ENCODE measurements at regions not wholly inside any gene's neighbourhood (a gene's known extent, or its start where the extent isn't known, plus 50 kb on each side); places are given as distances from the start of the nearest gene placed in this dataset.

DNA sequence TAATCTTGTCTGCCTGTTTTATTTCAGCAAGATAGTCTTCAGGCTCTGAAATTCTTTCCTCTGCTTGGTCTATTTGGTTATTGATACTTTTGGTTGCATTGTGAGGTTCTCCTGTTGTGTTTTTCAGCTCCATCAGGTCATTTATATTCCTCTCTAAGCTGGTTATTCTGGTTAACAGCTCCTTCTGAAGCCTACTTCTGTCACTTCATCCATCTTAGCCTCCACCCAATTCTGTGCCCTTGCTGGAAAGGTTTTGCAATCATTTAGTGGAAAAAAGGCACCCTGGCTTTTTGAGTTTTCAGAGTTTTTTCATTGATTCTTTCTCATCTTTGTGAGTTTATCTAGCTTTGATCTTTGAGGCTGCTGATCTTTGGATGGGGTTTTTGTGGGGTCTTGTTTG is 647.7 kb downstream of the SPRY1 start:
- DNase-seq, result no peak
- H3K27me3 Mint-ChIP-seq (ENCODE audit: insufficient read depth), result 0 out of 2 replicates have a peak, but pooled peaks cover 1% of the 10 kb centered on the region
- no peak overlapping the region for H3K27ac Mint-ChIP-seq
- no peak overlapping the region for H3K4me3 Mint-ChIP-seq
- no peaks in the 10 kb centered on the region for H3K4me1 Mint-ChIP-seq (ENCODE audit: low read depth)
- no peaks in the 10 kb centered on the region; the same call in 1 of the 2 replicates for H3K9me3 Mint-ChIP-seq
- H3K36me3 Mint-ChIP-seq (ENCODE audit: low read depth), result no peaks in the 10 kb centered on the region
- TF ChIP-seq CTCF (IDR thresholded peaks at IDR 0.05), result no peak

DNA sequence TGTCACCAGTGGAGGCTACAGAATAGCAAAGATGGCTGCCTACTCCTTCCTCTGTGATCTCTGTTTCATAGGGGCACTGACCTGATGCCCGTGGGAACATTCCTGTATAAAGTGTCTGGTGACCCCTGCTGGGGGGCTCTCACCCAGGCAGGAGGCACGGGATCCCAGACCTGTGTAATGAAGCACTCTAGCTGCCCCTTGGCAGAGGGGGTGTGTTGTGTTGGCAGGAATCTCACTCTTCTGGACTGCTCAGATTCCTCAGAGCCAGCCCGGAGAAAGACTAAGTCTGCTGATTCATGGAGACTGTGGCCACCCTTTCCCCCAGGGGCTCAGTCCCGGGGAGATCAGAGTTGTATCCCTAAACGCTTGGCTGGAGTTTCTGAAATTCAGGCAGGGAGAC is 648.3 kb downstream of the SPRY1 start:
- H3K4me3 Mint-ChIP-seq, result no peak overlapping the region

DNA sequence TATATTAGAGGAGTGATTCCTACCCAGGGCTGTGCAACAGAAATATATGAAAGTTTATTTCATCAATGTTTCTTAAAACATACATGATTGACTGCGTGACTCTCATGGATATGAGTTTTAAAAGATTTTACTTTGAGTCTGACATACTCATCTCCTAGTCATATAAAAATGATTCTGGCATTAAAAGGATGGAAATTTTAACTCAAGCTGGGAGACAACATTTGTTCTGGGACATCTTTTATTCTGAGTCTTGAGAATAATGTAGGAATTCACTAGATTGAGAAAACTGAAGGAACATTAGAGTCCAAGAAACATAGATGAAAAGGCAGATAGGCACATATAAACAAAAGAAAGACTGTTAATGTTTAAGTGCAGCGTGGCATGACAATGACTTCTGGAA is 649.6 kb downstream of the SPRY1 start:
- TF ChIP-seq CTCF (IDR thresholded peaks at IDR 0.05), result no peak
- Mint-ChIP-seq H3K27me3 (ENCODE audit: insufficient read depth) (0 out of 2 replicates have a peak, but pooled peaks cover 1% of the 10 kb centered on the region), H3K4me3 (no peak overlapping the region), H3K27ac (no peak overlapping the region), H3K36me3 (ENCODE audit: low read depth) (no peaks in the 10 kb centered on the region), H3K4me1 (ENCODE audit: low read depth) (peaks cover 6% of the 10 kb centered on the region; the same call in 1 of the 2 replicates), H3K9me3 (no peaks in the 10 kb centered on the region; the same call in 1 of the 2 replicates)
- no peak for DNase-seq

More for the DNA sequence above, 648.3 kb downstream of the SPRY1 start:
- H3K4me1 Mint-ChIP-seq (ENCODE audit: low read depth), result peaks cover 2% of the 10 kb centered on the region; the same call in 1 of the 2 replicates
- no peak for DNase-seq
- no peaks in the 10 kb centered on the region for H3K36me3 Mint-ChIP-seq (ENCODE audit: low read depth)
- H3K27me3 Mint-ChIP-seq (ENCODE audit: insufficient read depth), result 0 out of 2 replicates have a peak, but pooled peaks cover 1% of the 10 kb centered on the region
- no peaks in the 10 kb centered on the region; the same call in 1 of the 2 replicates for H3K9me3 Mint-ChIP-seq
- TF ChIP-seq CTCF (IDR thresholded peaks at IDR 0.05), result no peak
- no peak overlapping the region for H3K27ac Mint-ChIP-seq

- Mint-ChIP-seq H3K36me3 (ENCODE audit: low read depth) (no peaks in the 10 kb centered on the region), H3K4me1 (ENCODE audit: low read depth) (peaks cover 27% of the 10 kb centered on the region), H3K9me3 (no peaks in the 10 kb centered on the region), H3K27me3 (ENCODE audit: insufficient read depth) (peaks cover 1% of the 10 kb centered on the region; the same call in 1 of the 2 replicates), H3K27ac (no peak overlapping the region), H3K4me3 (no peak overlapping the region)
- no peak for DNase-seq
- no peak for TF ChIP-seq CTCF (IDR thresholded peaks at IDR 0.05)
Measured at GRCh38 chr4:124053872-124054538, 657.4 kb downstream of the SPRY1 start.

- peaks cover 26% of the 10 kb centered on the region for H3K4me1 Mint-ChIP-seq (ENCODE audit: low read depth)
- no peak for DNase-seq
- H3K9me3 Mint-ChIP-seq, result no peaks in the 10 kb centered on the region
- peaks cover 1% of the 10 kb centered on the region; the same call in 1 of the 2 replicates for H3K27me3 Mint-ChIP-seq (ENCODE audit: insufficient read depth)
- H3K36me3 Mint-ChIP-seq (ENCODE audit: low read depth), result no peaks in the 10 kb centered on the region
- no peak overlapping the region for H3K4me3 Mint-ChIP-seq
- TF ChIP-seq CTCF (IDR thresholded peaks at IDR 0.05), result no peak
- no peak overlapping the region for H3K27ac Mint-ChIP-seq
Measured at GRCh38 chr4:124055336-124055735, 657.2 kb downstream of the ANKRD50 start.
